HL-60 (cell line): ENCODE measurements at regions not wholly inside any gene's neighbourhood (a gene's known extent, or its start where the extent isn't known, plus 50 kb on each side); places are given as distances from the start of the nearest gene placed in this dataset.

Experiments used
- DNase-seq, 2 experiments: peaks; one replicate each; pipeline ENCODE4 v3.0.0-alpha.2; 2010 to 2020; ENCODE audit warnings: low read depth in 1 of 2, low spot score in 1 of 2
- H3K27ac ChIP-seq: fragments of 250-450 bp; sonication (Bioruptor Pico); replicated peaks from 2 replicates; pipeline ENCODE4 v1.5.1; 2020; ENCODE audit warnings: mild to moderate bottlenecking, moderate library complexity
- H3K27me3 ChIP-seq: fragments of 250-450 bp; sonication (Bioruptor Pico); 2 replicates; pipeline ENCODE4 v1.5.1; 2021; ENCODE audit warnings: mild to moderate bottlenecking, moderate library complexity; ENCODE audit not compliant: insufficient read depth, poor library complexity, severe bottlenecking
- H3K4me3 ChIP-seq: replicated peaks from 2 replicates; pipeline ENCODE4 v1.5.1; 2011; ENCODE audit warnings: mild to moderate bottlenecking, control low read depth, low read length; ENCODE audit not compliant: insufficient read depth
- GABPA ChIP-seq: IDR thresholded peaks from 2 replicates; pipeline ENCODE4 v1.6.1; 2012; ENCODE audit warnings: low read depth
- POLR2AphosphoS5 ChIP-seq: IDR thresholded peaks from 2 replicates; pipeline ENCODE4 v1.6.1; 2012; ENCODE audit warnings: low read depth
- SPI1 ChIP-seq: IDR thresholded peaks from 2 replicates; pipeline ENCODE4 v1.6.1; 2012; ENCODE audit warnings: low read depth, mild to moderate bottlenecking, borderline replicate concordance
- TF ChIP-seq, protein P1 (sequence below): IDR thresholded peaks from 2 replicates; pipeline ENCODE4 v1.6.1; 2012; ENCODE audit warnings: low read depth; ENCODE audit not compliant: insufficient replicate concordance
- TF ChIP-seq, protein P2 (sequence below): IDR thresholded peaks from one replicate; pipeline ENCODE4 v1.5.1; 2011; ENCODE audit warnings: low read length, control low read depth, inconsistent platforms; ENCODE audit not compliant: insufficient read depth

DNA sequence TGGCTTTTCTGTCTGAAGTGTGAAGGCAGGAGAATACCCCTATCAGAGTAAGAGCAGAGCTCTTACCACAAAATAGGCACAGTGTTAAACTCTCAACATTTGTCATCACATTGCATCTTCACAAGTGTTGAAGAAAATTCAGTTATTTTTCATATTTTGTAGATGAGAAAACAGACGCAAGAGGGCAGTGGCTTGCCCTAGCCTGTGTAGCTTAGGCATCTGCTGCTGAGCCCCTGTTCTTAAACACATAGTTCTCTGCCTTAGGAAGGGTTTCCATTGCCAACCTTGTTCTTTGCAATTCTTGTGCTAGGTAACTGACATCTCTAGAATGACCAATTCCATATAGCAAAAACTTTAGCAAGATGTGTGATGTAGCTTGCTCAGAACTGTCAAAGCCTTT lies 112.7 kb upstream of the RMDN2 start:
- TF ChIP-seq POLR2AphosphoS5 (no peak), SPI1 (no peak), GABPA (no peak)
- TF ChIP-seq, protein P1, sequence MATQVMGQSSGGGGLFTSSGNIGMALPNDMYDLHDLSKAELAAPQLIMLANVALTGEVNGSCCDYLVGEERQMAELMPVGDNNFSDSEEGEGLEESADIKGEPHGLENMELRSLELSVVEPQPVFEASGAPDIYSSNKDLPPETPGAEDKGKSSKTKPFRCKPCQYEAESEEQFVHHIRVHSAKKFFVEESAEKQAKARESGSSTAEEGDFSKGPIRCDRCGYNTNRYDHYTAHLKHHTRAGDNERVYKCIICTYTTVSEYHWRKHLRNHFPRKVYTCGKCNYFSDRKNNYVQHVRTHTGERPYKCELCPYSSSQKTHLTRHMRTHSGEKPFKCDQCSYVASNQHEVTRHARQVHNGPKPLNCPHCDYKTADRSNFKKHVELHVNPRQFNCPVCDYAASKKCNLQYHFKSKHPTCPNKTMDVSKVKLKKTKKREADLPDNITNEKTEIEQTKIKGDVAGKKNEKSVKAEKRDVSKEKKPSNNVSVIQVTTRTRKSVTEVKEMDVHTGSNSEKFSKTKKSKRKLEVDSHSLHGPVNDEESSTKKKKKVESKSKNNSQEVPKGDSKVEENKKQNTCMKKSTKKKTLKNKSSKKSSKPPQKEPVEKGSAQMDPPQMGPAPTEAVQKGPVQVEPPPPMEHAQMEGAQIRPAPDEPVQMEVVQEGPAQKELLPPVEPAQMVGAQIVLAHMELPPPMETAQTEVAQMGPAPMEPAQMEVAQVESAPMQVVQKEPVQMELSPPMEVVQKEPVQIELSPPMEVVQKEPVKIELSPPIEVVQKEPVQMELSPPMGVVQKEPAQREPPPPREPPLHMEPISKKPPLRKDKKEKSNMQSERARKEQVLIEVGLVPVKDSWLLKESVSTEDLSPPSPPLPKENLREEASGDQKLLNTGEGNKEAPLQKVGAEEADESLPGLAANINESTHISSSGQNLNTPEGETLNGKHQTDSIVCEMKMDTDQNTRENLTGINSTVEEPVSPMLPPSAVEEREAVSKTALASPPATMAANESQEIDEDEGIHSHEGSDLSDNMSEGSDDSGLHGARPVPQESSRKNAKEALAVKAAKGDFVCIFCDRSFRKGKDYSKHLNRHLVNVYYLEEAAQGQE, result no peak
- TF ChIP-seq, protein P2, sequence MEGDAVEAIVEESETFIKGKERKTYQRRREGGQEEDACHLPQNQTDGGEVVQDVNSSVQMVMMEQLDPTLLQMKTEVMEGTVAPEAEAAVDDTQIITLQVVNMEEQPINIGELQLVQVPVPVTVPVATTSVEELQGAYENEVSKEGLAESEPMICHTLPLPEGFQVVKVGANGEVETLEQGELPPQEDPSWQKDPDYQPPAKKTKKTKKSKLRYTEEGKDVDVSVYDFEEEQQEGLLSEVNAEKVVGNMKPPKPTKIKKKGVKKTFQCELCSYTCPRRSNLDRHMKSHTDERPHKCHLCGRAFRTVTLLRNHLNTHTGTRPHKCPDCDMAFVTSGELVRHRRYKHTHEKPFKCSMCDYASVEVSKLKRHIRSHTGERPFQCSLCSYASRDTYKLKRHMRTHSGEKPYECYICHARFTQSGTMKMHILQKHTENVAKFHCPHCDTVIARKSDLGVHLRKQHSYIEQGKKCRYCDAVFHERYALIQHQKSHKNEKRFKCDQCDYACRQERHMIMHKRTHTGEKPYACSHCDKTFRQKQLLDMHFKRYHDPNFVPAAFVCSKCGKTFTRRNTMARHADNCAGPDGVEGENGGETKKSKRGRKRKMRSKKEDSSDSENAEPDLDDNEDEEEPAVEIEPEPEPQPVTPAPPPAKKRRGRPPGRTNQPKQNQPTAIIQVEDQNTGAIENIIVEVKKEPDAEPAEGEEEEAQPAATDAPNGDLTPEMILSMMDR, result no peak
- no peak overlapping the region for H3K4me3 ChIP-seq
- H3K27ac ChIP-seq, result no peak overlapping the region
- DNase-seq, result no peak
- H3K27me3 ChIP-seq, result no peaks in the 10 kb centered on the region

DNA sequence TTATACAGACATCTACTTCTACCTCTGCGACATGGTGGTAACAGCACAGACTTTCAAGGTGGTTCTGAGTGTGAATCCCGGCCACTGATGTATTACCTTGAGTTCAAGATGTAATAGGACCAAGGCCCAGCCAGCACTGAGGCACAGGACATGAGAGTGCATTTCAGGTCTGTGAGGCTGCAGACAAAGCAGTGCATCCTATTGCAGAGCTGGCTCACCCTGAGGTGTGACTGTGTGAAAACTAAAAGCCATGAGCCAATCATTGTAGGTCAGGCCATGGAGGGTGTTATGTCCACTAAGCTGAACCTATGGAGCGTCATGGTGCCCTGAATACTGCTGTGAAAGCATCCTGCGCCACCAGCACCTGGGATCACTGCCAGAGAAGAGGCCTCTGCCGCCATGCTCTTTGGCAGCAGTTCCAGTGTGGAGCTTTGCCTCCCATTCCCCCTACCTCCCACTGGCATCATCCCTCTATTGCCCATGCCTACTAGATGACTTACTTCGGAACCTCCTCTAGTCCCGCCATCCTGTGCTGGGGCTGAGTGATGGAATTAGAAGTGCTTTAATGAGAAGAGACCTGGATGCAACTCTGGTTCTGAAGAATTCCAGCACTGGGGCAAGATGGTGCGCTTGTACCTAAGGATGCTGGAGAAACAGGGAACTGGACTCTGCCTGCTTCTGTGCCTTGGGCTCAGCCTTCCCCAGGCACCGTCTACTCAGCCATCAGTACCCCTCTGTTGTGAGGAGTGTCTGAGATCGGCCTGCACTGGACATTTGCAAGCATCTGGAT lies 112.0 kb upstream of the RMDN2 start:
- TF ChIP-seq GABPA (no peak), SPI1 (no peak), POLR2AphosphoS5 (no peak)
- TF ChIP-seq, protein P1, result no peak
- TF ChIP-seq, protein P2, result no peak
- no peak overlapping the region for H3K27ac ChIP-seq
- H3K27me3 ChIP-seq, result no peaks in the 10 kb centered on the region
- H3K4me3 ChIP-seq, result no peak overlapping the region
- DNase-seq, result no peak

DNA sequence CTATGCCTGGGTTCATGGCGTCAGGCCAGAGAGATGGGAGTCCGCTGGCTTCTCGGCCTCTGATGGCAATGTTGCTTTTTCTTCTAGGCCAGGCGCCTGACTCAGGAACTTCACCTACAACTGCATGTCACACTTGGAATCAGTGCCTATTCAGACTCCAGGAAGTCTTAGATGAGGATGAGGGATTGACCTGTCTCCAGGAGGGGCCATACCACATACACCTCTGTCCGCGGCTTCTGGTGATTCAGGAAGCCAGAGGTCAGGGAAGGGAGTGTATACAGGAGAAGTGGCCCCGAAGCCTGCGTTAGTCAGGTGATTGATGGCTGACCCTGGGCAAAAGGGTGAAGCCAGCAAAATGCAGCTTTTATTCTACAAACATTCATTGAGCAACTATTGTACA lies 109.1 kb upstream of the RMDN2 start:
- no peaks in the 10 kb centered on the region for H3K27me3 ChIP-seq
- no peak for DNase-seq
- no peak overlapping the region for H3K27ac ChIP-seq
- H3K4me3 ChIP-seq, result no peak overlapping the region
- TF ChIP-seq, protein P2, result no peak
- TF ChIP-seq, protein P1, result no peak
- TF ChIP-seq SPI1 (no peak), GABPA (no peak), POLR2AphosphoS5 (no peak)
